KMS-11 (cell line): ENCODE measurements at regions not wholly inside any gene's neighbourhood (a gene's known extent, or its start where the extent isn't known, plus 50 kb on each side); places are given as distances from the start of the nearest gene placed in this dataset.

Source experiments
- H2AFZ ChIP-seq: fragments of 200-600 bp; sonication (generic); 2 replicates; pipeline ENCODE4 v1.6.1; 2016; ENCODE audit warnings: antibody characterized with exemption, mixed run types, low read depth
- H3K27ac ChIP-seq: fragments of 200-600 bp; sonication (generic); 2 replicates; pipeline ENCODE4 v1.6.1; 2016; ENCODE audit warnings: mild to moderate bottlenecking, mixed run types
- H3K27me3 ChIP-seq: fragments of 200-600 bp; sonication (generic); 2 replicates; pipeline ENCODE4 v1.6.1; 2017; ENCODE audit warnings: mild to moderate bottlenecking, low read depth, mixed run types, moderate library complexity; ENCODE audit not compliant: insufficient read depth
- H3K36me3 ChIP-seq: fragments of 200-600 bp; sonication (generic); 2 replicates; pipeline ENCODE4 v1.6.1; 2017; ENCODE audit warnings: mild to moderate bottlenecking, mixed run types; ENCODE audit not compliant: insufficient read depth
- H3K4me1 ChIP-seq: fragments of 200-600 bp; sonication (generic); 2 replicates; pipeline ENCODE4 v1.6.1; 2016; ENCODE audit warnings: mild to moderate bottlenecking, low read depth, mixed run types; ENCODE audit not compliant: poor library complexity, severe bottlenecking
- H3K4me2 ChIP-seq: fragments of 200-600 bp; sonication (generic); 2 replicates; pipeline ENCODE4 v1.7.0; 2016; ENCODE audit warnings: mild to moderate bottlenecking, mixed run types
- H3K4me3 ChIP-seq: fragments of 200-600 bp; sonication (generic); IDR thresholded peaks from 2 replicates; pipeline ENCODE4 v1.6.1; 2017; ENCODE audit warnings: low read depth, low read length, mixed read lengths; ENCODE audit not compliant: insufficient read depth
- H3K79me2 ChIP-seq: fragments of 200-600 bp; sonication (generic); 2 replicates; pipeline ENCODE4 v1.6.1; 2016; ENCODE audit warnings: low read depth, mixed run types; ENCODE audit not compliant: insufficient read depth
- H3K9ac ChIP-seq: fragments of 200-600 bp; sonication (generic); 2 replicates; pipeline ENCODE4 v1.6.1; 2016; ENCODE audit warnings: mild to moderate bottlenecking, mixed run types
- H4K20me1 ChIP-seq: fragments of 200-600 bp; sonication (generic); 2 replicates; pipeline ENCODE4 v1.6.1; 2016; ENCODE audit warnings: mild to moderate bottlenecking, mixed run types; ENCODE audit not compliant: insufficient read depth
- CTCF ChIP-seq: fragments of 200-600 bp; sonication (generic); conservative IDR thresholded peaks from 2 replicates; pipeline ENCODE4 v1.6.1; 2017; ENCODE audit warnings: low read depth, mild to moderate bottlenecking, antibody characterized with exemption, low read length, moderate library complexity, mixed read lengths

GRCh38 chr20:52847731-52848359, 124.3 kb upstream of the TSHZ2 start:
- no peaks in the 10 kb centered on the region for H3K36me3 ChIP-seq
- no peak for TF ChIP-seq CTCF
- no peak overlapping the region for H3K4me3 ChIP-seq
- no peaks in the 10 kb centered on the region for H3K27me3 ChIP-seq
- no peak overlapping the region for H3K4me2 ChIP-seq
- H3K79me2 ChIP-seq: no peaks in the 10 kb centered on the region
- H3K27ac ChIP-seq: no peak overlapping the region
- H3K9ac ChIP-seq: no peak overlapping the region
- no peaks in the 10 kb centered on the region for H4K20me1 ChIP-seq
- H2AFZ ChIP-seq: no peak overlapping the region
- H3K4me1 ChIP-seq: no peaks in the 10 kb centered on the region

GRCh38 chr20:52847029-52847660, 125.0 kb upstream of the TSHZ2 start:
- no peaks in the 10 kb centered on the region for H4K20me1 ChIP-seq
- H3K4me2 ChIP-seq: no peak overlapping the region
- H3K9ac ChIP-seq: no peak overlapping the region
- H3K27ac ChIP-seq: no peak overlapping the region
- H2AFZ ChIP-seq: no peak overlapping the region
- no peaks in the 10 kb centered on the region for H3K27me3 ChIP-seq
- H3K36me3 ChIP-seq: no peaks in the 10 kb centered on the region
- no peak for TF ChIP-seq CTCF
- no peaks in the 10 kb centered on the region for H3K4me1 ChIP-seq
- H3K4me3 ChIP-seq: no peak overlapping the region
- no peaks in the 10 kb centered on the region for H3K79me2 ChIP-seq

- H3K4me3 ChIP-seq: no peak overlapping the region
- H3K36me3 ChIP-seq: no peaks in the 10 kb centered on the region
- no peaks in the 10 kb centered on the region for H4K20me1 ChIP-seq
- H3K27ac ChIP-seq: no peak overlapping the region
- no peak for TF ChIP-seq CTCF
- H3K27me3 ChIP-seq: no peaks in the 10 kb centered on the region
- H3K9ac ChIP-seq: no peak overlapping the region
- H3K4me1 ChIP-seq: no peaks in the 10 kb centered on the region
- H3K4me2 ChIP-seq: no peak overlapping the region
- H2AFZ ChIP-seq: no peak overlapping the region
- no peaks in the 10 kb centered on the region for H3K79me2 ChIP-seq
Measured at GRCh38 chr20:52845044-52845443, 127.1 kb upstream of the TSHZ2 start.

- no peak overlapping the region for H2AFZ ChIP-seq
- no peaks in the 10 kb centered on the region for H3K27me3 ChIP-seq
- H4K20me1 ChIP-seq: no peaks in the 10 kb centered on the region
- H3K9ac ChIP-seq: no peak overlapping the region
- no peak overlapping the region for H3K4me2 ChIP-seq
- no peak overlapping the region for H3K4me3 ChIP-seq
- no peak overlapping the region for H3K27ac ChIP-seq
- no peak for TF ChIP-seq CTCF
- H3K36me3 ChIP-seq: no peaks in the 10 kb centered on the region
- H3K4me1 ChIP-seq: no peaks in the 10 kb centered on the region
- no peaks in the 10 kb centered on the region for H3K79me2 ChIP-seq
Measured at GRCh38 chr20:52843425-52843824, 128.7 kb upstream of the TSHZ2 start.
